ENCODE measurements at regions not wholly inside any gene's neighbourhood (a gene's known extent, or its start where the extent isn't known, plus 50 kb on each side); places are given as distances from the start of the nearest gene placed in this dataset.

DNA sequence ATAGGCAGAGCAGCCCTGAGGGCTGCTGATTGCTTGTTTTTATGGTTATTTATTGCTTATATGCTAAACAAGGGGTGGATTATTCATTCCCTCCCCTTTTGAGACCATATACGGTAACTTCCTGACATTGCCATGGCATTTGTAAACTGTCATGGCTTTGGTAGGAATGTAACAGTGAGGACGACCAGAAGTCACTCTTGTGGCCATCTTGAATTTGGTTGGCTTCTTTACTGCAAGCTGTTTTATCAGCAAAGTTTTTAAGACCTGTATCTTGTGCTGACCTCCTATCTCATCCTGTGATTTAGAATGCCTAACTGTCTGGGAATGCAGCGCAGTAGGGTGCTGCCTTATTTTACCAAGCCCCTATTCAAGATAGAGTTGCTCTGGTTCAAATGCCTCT, 531.8 kb upstream of the PRMT6 start:
- TF ChIP-seq, protein P1, sequence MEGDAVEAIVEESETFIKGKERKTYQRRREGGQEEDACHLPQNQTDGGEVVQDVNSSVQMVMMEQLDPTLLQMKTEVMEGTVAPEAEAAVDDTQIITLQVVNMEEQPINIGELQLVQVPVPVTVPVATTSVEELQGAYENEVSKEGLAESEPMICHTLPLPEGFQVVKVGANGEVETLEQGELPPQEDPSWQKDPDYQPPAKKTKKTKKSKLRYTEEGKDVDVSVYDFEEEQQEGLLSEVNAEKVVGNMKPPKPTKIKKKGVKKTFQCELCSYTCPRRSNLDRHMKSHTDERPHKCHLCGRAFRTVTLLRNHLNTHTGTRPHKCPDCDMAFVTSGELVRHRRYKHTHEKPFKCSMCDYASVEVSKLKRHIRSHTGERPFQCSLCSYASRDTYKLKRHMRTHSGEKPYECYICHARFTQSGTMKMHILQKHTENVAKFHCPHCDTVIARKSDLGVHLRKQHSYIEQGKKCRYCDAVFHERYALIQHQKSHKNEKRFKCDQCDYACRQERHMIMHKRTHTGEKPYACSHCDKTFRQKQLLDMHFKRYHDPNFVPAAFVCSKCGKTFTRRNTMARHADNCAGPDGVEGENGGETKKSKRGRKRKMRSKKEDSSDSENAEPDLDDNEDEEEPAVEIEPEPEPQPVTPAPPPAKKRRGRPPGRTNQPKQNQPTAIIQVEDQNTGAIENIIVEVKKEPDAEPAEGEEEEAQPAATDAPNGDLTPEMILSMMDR (IDR thresholded peaks at IDR 0.05; ENCODE audit: extremely low read depth, insufficient read depth, missing control alignments), result no peak
- in situ Hi-C loops (cut with MboI; ENCODE audit: low pct_unique_long_range_greater_than_20kb, low sequenced_read_pairs, unreplicated experiment), result no loop called here
- no peak for DNase-seq (ENCODE audit: low spot score)

DNA sequence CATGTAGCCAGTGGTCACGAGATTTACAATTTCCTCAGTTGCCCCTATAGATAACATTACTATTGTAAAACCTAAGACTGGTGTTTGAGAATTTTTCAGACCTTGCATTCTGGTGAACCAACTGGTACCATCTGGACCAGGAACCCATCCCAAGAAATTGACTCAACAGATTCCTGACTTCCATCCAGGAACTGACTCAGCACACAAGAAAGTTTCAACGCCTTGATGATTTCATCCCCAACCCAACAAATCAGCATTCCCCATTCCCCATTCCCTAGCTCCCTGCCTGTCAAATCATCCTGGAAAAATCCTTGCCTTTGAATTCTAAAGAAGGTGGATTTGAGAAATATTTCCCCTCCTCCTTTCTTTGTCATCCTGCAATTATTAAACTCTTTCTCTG, 529.8 kb upstream of the PRMT6 start:
- no peak for DNase-seq (ENCODE audit: low spot score)
- TF ChIP-seq, protein P1 (IDR thresholded peaks at IDR 0.05; ENCODE audit: extremely low read depth, insufficient read depth, missing control alignments), result no peak

DNA sequence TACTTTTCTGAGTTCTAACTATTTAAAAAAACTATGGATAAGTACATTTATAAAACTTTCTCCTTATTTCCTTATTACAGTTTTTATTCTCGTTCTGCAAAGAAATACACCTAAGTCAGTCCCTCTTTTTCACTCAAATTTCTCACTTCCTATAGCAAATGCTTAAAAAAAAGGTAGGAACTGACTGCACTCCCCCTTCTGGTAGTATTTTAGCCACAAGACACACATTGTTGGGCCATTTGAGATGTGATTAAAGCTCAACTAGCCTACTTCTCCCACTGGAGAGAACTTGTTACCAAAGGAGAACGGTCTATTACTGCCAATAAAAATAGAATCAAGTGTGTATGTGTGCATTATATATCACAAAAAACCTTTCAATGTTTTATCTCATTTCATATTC, 521.9 kb upstream of the PRMT6 start:
- DNase-seq (ENCODE audit: low spot score), result no peak
- in situ Hi-C loops (cut with MboI; ENCODE audit: low pct_unique_long_range_greater_than_20kb, low sequenced_read_pairs, unreplicated experiment), result no loop called here

More for the DNA sequence above, 529.8 kb upstream of the PRMT6 start:
- in situ Hi-C loops (cut with MboI; ENCODE audit: low pct_unique_long_range_greater_than_20kb, low sequenced_read_pairs, unreplicated experiment), result no loop called here

DNA sequence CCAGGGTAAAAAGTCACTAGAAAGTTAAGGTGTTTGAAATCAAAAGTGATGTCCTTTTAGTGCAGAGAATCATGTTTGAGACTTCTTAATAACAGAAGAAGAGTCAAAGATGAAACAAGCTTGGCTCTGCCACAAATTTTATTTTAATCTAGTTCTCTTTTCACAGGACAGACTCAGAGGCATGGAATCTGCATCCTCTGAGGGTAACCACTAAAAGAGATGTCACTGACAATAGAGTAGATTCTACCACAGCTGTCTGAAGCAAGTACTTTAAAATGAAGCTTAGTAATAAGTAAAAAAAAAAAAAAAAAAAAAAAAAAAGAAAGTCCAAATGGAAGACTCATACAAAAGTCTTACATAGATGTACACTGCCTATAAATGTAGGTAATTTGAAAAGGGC, 519.7 kb upstream of the PRMT6 start:
- no peak for DNase-seq (ENCODE audit: low spot score)
- TF ChIP-seq, protein P1 (IDR thresholded peaks at IDR 0.05; ENCODE audit: extremely low read depth, insufficient read depth, missing control alignments), result no peak
- in situ Hi-C loops (cut with MboI; ENCODE audit: low pct_unique_long_range_greater_than_20kb, low sequenced_read_pairs, unreplicated experiment), result no loop called here

More for the DNA sequence above, 521.9 kb upstream of the PRMT6 start:
- TF ChIP-seq, protein P1 (IDR thresholded peaks at IDR 0.05; ENCODE audit: extremely low read depth, insufficient read depth, missing control alignments), result peak; percentile 15

DNA sequence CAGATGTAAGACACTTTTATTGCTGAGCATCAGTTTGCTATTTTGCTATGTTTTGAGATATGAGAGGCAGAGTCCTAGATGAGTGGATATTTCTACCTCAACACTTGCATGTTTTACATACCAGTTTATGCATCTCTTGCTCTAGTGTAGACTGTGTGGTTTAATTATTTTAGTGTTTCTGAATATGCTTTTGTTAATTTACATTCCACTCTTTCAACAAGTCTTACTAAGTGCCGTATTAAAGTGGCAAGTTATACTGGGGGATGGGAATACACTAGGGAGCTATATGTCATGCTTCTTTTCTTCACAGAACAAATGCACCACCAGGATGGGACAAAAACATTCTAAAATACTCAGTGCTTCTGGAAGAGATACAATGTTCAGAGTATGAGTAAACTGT, 507.7 kb upstream of the PRMT6 start:
- TF ChIP-seq, protein P1 (IDR thresholded peaks at IDR 0.05; ENCODE audit: extremely low read depth, insufficient read depth, missing control alignments), result no peak
- in situ Hi-C loops (cut with MboI; ENCODE audit: low pct_unique_long_range_greater_than_20kb, low sequenced_read_pairs, unreplicated experiment), result no loop called here
- DNase-seq (ENCODE audit: low spot score), result no peak

DNA sequence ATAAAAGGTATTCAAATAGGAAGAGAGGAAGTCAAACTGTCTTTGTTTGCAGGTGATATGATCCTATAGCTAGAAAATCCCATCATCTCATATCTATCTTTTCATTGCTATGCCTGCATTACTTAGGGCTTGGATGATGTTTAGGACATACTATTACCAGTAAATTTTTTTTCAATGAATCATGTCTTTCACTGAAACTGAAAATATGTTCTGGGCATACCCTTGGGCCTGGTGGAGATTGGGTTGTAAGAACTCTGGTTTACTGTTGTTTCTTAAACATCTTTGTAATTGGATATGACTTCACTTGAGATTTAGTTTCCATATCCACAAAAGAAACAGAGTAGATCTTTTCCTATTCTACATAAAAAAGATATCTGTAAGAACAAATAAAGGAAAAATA, 502.2 kb upstream of the PRMT6 start:
- in situ Hi-C loops (cut with MboI; ENCODE audit: low pct_unique_long_range_greater_than_20kb, low sequenced_read_pairs, unreplicated experiment), result no loop called here
- no peak for DNase-seq (ENCODE audit: low spot score)
- TF ChIP-seq, protein P1 (IDR thresholded peaks at IDR 0.05; ENCODE audit: extremely low read depth, insufficient read depth, missing control alignments), result no peak

DNA sequence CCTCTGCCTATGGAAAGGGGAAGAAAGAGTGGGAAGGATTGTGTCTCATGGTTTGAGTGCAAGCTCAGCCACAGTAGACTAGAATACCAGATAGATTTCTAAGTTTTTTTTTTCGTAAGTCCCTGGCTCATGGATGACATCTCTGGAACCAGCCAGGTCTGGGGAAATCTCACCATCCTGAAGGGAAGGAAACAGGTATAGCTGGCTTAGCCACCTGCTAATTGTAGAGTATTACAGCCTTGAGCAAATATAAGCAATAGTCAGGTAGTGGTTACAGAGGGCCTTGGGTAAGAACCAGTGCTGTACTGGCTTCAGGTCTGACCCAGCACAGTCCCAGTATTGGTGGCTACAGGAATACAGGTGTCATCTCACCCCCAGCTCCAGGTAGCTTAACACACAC, 500.9 kb upstream of the PRMT6 start:
- TF ChIP-seq, protein P1 (IDR thresholded peaks at IDR 0.05; ENCODE audit: extremely low read depth, insufficient read depth, missing control alignments), result no peak
- in situ Hi-C loops (cut with MboI; ENCODE audit: low pct_unique_long_range_greater_than_20kb, low sequenced_read_pairs, unreplicated experiment), result no loop called here
- no peak for DNase-seq (ENCODE audit: low spot score)

Data from GM13977 (cell line).